ENCODE measurements at regions not wholly inside any gene's neighbourhood (a gene's known extent, or its start where the extent isn't known, plus 50 kb on each side); places are given as distances from the start of the nearest gene placed in this dataset.

DNA sequence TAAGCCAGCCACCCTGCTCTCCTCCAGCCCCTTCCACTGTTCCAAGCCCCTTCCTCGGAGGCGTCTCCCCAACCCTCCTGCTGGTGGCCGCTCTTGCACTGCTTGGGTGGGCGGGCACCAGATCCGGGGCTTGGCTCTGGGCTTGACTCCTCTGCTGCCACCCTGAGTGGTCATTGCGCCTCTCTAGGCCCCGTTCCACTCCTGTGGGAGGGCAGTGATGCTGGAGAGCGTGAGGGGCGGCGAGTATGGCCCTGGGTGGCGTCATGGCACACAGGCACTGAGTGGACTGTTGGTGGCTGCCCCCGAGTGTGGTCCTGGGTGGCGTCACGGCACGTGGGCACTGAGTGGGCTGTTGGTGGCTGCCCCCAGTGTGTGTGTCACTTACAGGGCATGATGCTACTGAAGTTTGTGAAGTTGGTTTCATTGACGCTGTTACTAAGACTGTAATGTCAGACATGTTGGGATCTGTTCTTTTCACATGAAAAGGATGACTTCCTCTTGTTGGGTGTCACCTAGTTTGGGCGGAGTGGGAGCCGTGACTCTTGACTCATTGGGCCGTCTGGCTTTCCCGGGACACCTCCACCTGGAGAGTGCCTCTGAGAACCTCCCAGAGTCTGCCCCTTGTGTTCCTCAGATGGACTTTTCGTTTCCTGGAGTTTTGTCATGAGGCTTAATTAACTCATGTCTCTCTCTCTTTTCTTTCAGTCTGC lies 55.9 kb upstream of the HGFAC start:
- DNase-seq: peak in 1 of 5 donors; percentile 54
- Histone ChIP-seq H3K27me3 (no peaks in the 10 kb centered on the region), H3K27ac (peak overlapping the region in 11 of 12 donors; percentile 9 to 97 (median 65)), H3K9me3 (peaks cover 0 to under 1% (median 0%) of the 10 kb centered on the region in 12 donors), H3K36me3 (no peaks in the 10 kb centered on the region), H3K4me3 (peak overlapping the region in 10 of 12 donors; percentile 9 to 58 (median 36)), H3K4me1 (peaks cover 0 to 60% (median 33%) of the 10 kb centered on the region in 12 donors)
- 89 to 92% (median 89%) methylated on average over 21 of the region's 21 CpGs for WGBS, 4 donors
- no peak for TF ChIP-seq CTCF (IDR thresholded peaks at IDR 0.05)
- no peak for TF ChIP-seq POLR2A (IDR thresholded peaks at IDR 0.05)
- intact Hi-C loops (cut with DNase I): loop anchor here in 1 of 10 donors (5.0 kb wide), 1 partner anchor 39 kb away; no protein-coding TSS in a partner anchor
- ATAC-seq: no peak

GRCh38 chr4:3386526-3386925 lies 55.2 kb upstream of the HGFAC start:
- TF ChIP-seq POLR2A (IDR thresholded peaks at IDR 0.05) (no peak), CTCF (IDR thresholded peaks at IDR 0.05) (no peak)
- no peak for DNase-seq
- H3K9me3 ChIP-seq: no peaks in the 10 kb centered on the region
- intact Hi-C loops (cut with DNase I): loop anchor here in 1 of 10 donors (5.0 kb wide), 1 partner anchor 39 kb away; no protein-coding TSS in a partner anchor
- no peaks in the 10 kb centered on the region for H3K36me3 ChIP-seq
- WGBS, 4 donors: 87 to 88% (median 87%) methylated on average over 9 of the region's 9 CpGs
- no peaks in the 10 kb centered on the region for H3K27me3 ChIP-seq
- no peak for ATAC-seq
- no peak overlapping the region for H3K4me3 ChIP-seq
- H3K4me1 ChIP-seq: peaks cover 0 to 60% (median 33%) of the 10 kb centered on the region in 12 donors
- H3K27ac ChIP-seq: peak overlapping the region in 3 of 12 donors; percentile 68 to 97 (median 81)

GRCh38 chr4:3387154-3387942 lies 54.4 kb upstream of the HGFAC start:
- H3K27ac ChIP-seq: peak overlapping the region in 11 of 12 donors; percentile 46 to 97 (median 65)

More at GRCh38 chr4:3387154-3387942, 54.4 kb upstream of the HGFAC start:
- 68 to 76% (median 72%) methylated on average over 15 of the region's 15 CpGs for WGBS, 4 donors
- no peaks in the 10 kb centered on the region for H3K9me3 ChIP-seq
- H3K4me3 ChIP-seq: peak overlapping the region in 9 of 12 donors; percentile 18 to 45 (median 40)
- TF ChIP-seq CTCF (IDR thresholded peaks at IDR 0.05) (no peak), POLR2A (IDR thresholded peaks at IDR 0.05) (no peak)
- H3K27me3 ChIP-seq: no peaks in the 10 kb centered on the region
- DNase-seq: peak in 1 of 5 donors; percentile 58
- intact Hi-C loops (cut with DNase I): loop anchor here in 1 of 10 donors (5.0 kb wide), 1 partner anchor 40 kb away; no protein-coding TSS in a partner anchor
- no peak for ATAC-seq
- H3K4me1 ChIP-seq: peaks cover 0 to 60% (median 33%) of the 10 kb centered on the region in 12 donors
- no peaks in the 10 kb centered on the region for H3K36me3 ChIP-seq

All from heart left ventricle (tissue), 16 donors.